ENCODE measurements at regions not wholly inside any gene's neighbourhood (a gene's known extent, or its start where the extent isn't known, plus 50 kb on each side); places are given as distances from the start of the nearest gene placed in this dataset.

DNA sequence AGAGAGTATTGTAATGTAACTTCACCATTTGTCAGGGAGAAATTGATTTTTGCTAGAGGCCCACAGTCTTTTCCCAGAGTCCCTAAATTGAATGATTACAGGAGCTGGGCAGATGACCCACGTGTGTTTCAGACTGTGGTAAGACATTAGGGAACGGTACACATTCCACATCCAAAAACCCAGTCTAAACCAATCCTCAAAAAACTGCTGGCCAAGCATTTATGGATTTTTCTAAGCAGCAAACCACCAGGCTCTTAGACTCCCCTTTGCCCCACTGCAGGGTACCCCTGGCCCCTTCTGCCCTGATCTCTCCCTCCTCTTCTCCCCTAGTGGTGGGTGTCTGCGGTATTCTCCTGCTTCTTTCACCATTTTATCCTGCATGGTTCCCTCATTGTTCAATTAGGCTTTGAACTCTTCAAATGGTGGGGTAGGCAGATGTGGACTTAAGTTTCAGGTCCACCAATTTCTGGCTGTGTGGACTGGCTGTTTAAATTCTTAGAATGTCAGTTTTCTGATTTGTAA is 135.5 kb upstream of the SORCS3 start:
- no peak overlapping the region for H3K4me3 ChIP-seq
- TF ChIP-seq POLR2A (IDR thresholded peaks at IDR 0.05): no peak
- no peak for TF ChIP-seq POLR2AphosphoS5 (IDR thresholded peaks at IDR 0.05)
- TF ChIP-seq, protein P1, sequence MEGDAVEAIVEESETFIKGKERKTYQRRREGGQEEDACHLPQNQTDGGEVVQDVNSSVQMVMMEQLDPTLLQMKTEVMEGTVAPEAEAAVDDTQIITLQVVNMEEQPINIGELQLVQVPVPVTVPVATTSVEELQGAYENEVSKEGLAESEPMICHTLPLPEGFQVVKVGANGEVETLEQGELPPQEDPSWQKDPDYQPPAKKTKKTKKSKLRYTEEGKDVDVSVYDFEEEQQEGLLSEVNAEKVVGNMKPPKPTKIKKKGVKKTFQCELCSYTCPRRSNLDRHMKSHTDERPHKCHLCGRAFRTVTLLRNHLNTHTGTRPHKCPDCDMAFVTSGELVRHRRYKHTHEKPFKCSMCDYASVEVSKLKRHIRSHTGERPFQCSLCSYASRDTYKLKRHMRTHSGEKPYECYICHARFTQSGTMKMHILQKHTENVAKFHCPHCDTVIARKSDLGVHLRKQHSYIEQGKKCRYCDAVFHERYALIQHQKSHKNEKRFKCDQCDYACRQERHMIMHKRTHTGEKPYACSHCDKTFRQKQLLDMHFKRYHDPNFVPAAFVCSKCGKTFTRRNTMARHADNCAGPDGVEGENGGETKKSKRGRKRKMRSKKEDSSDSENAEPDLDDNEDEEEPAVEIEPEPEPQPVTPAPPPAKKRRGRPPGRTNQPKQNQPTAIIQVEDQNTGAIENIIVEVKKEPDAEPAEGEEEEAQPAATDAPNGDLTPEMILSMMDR (IDR thresholded peaks at IDR 0.05): no peak
- WGBS: 81% methylated on average over 3 of the region's 3 CpGs

DNA sequence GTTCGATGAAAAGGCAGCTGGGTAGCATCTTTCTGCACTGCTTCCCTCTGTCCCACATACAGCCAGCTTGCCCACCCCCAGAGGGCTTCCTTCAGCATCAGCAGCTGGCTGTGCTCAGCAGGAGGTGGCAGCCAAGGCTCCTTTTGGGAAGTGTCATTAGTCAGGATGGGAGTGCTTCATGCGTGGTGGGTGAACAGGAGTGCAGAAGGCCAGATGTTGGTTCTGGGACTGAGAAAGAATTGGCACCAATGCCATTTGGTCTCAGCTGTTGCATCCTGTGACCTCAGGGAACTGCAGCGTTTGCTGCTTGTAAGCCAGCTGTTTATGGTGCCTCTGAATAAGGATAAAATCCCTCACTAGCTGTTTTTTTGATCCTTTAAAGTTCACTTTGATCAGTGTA is 131.1 kb upstream of the SORCS3 start:
- Histone ChIP-seq H3K27me3 (replicated peaks; ENCODE audit: insufficient read depth) (peaks cover 5% of the 10 kb centered on the region), H3K4me3 (no peak overlapping the region), H3K9me3 (no peaks in the 10 kb centered on the region), H3K36me3 (no peaks in the 10 kb centered on the region), H3K4me1 (replicated peaks) (no peaks in the 10 kb centered on the region), H3K27ac (no peak overlapping the region)
- no peak for DNase-seq (ENCODE audit: low spot score)
- TF ChIP-seq, protein P1 (IDR thresholded peaks at IDR 0.05): no peak
- TF ChIP-seq POLR2AphosphoS5 (IDR thresholded peaks at IDR 0.05) (no peak), POLR2A (IDR thresholded peaks at IDR 0.05) (no peak)
- 48% methylated on average over 3 of the region's 3 CpGs for WGBS
- intact Hi-C loops (cut with DNase I): no loop called here

More for the DNA sequence above, 135.5 kb upstream of the SORCS3 start:
- Histone ChIP-seq H3K4me1 (replicated peaks) (no peaks in the 10 kb centered on the region), H3K27me3 (replicated peaks; ENCODE audit: insufficient read depth) (peaks cover 5% of the 10 kb centered on the region), H3K9me3 (no peaks in the 10 kb centered on the region), H3K36me3 (no peaks in the 10 kb centered on the region), H3K27ac (no peak overlapping the region)
- intact Hi-C loops (cut with DNase I): no loop called here
- no peak for DNase-seq (ENCODE audit: low spot score)

DNA sequence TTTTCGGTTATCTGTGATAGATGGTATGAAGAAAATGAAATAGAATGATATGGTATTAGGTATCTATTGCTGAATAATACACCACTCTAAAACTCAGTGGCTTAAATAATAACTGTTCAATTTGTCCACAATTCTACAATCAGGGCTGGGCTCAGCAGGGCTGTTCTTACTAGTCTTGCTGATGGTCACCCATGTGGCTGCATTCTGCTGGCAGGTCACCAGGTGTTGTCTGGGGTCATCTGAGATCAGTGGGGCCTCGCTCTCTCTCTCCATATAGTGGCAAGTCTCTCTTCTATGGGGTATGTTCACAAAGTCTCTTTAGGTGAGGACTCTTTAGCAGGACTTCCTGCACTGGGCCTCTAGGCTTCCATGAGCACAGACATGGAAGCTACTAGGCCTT is 130.4 kb upstream of the SORCS3 start:
- no peak for DNase-seq (ENCODE audit: low spot score)
- Histone ChIP-seq H3K36me3 (no peaks in the 10 kb centered on the region), H3K9me3 (no peaks in the 10 kb centered on the region), H3K4me3 (no peak overlapping the region), H3K27me3 (replicated peaks; ENCODE audit: insufficient read depth) (peaks cover 5% of the 10 kb centered on the region), H3K27ac (no peak overlapping the region), H3K4me1 (replicated peaks) (no peaks in the 10 kb centered on the region)
- TF ChIP-seq POLR2AphosphoS5 (IDR thresholded peaks at IDR 0.05) (no peak), POLR2A (IDR thresholded peaks at IDR 0.05) (no peak)
- TF ChIP-seq, protein P1 (IDR thresholded peaks at IDR 0.05): no peak
- WGBS: 73% methylated on average over 2 of the region's 2 CpGs
- intact Hi-C loops (cut with DNase I): no loop called here

DNA sequence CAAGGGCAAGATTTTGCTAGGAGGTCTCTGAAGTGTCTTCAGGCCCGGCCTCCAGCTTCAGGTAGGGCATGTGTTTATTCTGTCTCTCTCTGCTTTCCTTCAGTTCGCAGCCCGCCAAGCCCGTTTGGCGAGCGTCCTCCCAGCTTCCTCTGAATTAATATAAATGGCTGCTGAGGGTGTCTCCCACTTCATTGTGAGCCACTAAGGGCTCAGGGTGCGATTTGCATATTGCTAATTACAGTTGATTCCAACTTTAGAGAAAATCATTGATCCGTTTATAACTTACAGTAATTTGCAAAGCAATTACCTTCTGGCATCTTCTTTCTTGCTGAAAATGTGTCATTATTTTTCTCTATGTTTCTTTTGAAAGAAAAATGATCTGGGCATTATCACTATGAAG is 128.3 kb upstream of the SORCS3 start:
- DNase-seq (ENCODE audit: low spot score): no peak
- H3K27me3 ChIP-seq (replicated peaks; ENCODE audit: insufficient read depth): no peaks in the 10 kb centered on the region
- intact Hi-C loops (cut with DNase I): no loop called here
- WGBS: 60% methylated on average over 8 of the region's 8 CpGs
- H3K27ac ChIP-seq: no peak overlapping the region
- no peaks in the 10 kb centered on the region for H3K4me1 ChIP-seq (replicated peaks)
- no peaks in the 10 kb centered on the region for H3K36me3 ChIP-seq
- H3K4me3 ChIP-seq: no peak overlapping the region
- TF ChIP-seq POLR2A (IDR thresholded peaks at IDR 0.05) (no peak), POLR2AphosphoS5 (IDR thresholded peaks at IDR 0.05) (no peak)
- TF ChIP-seq, protein P1 (IDR thresholded peaks at IDR 0.05): no peak
- no peaks in the 10 kb centered on the region for H3K9me3 ChIP-seq

DNA sequence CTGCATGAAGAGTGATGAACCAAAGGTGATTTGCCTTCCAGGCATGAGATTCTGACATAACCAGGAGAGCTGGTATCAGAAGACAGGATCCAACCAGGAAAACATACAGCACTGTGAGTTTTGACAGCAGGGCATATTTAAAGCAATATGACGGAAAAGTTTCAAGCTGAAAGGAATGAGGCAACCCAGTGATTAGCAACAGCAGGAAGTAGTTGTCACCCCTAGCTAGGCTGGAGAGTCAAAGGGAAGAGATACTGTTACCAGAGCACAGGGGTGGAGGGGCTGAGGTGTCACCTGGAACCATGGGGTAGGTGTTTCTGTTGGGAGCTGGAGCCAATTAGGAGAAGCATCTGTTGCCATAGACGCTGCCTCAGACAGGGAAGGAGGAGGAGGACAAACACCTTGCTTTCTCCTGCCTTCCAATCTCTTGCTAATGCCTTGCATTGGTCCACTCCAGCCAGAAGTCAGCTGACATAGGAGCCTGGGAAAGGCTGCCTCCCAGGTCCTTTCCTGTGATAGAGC is 125.4 kb upstream of the SORCS3 start:
- Histone ChIP-seq H3K4me3 (no peak overlapping the region), H3K27ac (no peak overlapping the region), H3K27me3 (replicated peaks; ENCODE audit: insufficient read depth) (no peaks in the 10 kb centered on the region), H3K9me3 (no peaks in the 10 kb centered on the region), H3K4me1 (replicated peaks) (no peaks in the 10 kb centered on the region), H3K36me3 (no peaks in the 10 kb centered on the region)
- TF ChIP-seq POLR2A (IDR thresholded peaks at IDR 0.05) (no peak), POLR2AphosphoS5 (IDR thresholded peaks at IDR 0.05) (no peak)
- TF ChIP-seq, protein P1 (IDR thresholded peaks at IDR 0.05): no peak
- intact Hi-C loops (cut with DNase I): no loop called here
- no peak for DNase-seq (ENCODE audit: low spot score)
- 35% methylated on average over 2 of the region's 2 CpGs for WGBS

Measured in prostate gland (tissue), 2 donors.